ENCODE measurements at regions not wholly inside any gene's neighbourhood (a gene's known extent, or its start where the extent isn't known, plus 50 kb on each side); places are given as distances from the start of the nearest gene placed in this dataset.
"Not testable (repeated sequence)": the region's sequence is repeated elsewhere in the genome, so short reads cannot be mapped to it uniquely, and the experiment has no call there.

DNA sequence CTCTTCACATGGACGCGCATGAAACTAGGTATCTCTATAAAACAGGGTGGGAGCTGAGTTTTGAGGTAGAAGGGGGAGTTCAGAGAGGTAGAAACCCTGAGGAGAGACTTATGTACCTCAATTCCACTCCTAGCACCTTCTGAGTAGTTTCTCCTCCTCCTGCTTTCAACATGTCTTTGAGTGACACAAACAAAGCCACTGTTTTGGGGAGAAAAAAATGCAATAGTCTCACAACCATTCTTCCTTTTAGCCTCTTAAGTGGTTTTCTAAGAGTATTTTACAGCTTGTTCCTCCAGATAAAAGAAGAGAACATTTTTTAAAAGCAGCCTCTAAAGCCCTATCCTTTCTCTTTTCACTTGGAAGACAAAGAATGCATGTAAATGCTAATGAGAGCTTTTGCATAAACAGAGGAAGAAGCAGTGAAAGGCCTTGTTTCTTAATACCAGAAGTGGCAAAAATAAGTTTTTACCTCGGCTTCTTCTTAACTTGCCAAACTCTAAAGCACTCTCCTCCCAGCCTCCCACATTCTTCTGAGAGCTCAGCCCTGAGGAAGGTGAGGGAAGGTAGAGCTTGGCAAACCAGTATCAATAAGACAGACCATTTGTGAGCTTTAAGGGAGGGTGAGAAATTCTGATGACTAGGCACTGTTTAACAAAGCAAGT, 1304.4 kb upstream of the ACVR2A start:
- Histone ChIP-seq H3K4me1 (ENCODE audit: insufficient read depth, low read length) (no peaks in the 10 kb centered on the region), H3K27me3 (ENCODE audit: insufficient read depth, low read length) (no peaks in the 10 kb centered on the region), H3K9me3 (ENCODE audit: insufficient read depth, low read depth, low read length) (no peaks in the 10 kb centered on the region), H3K4me2 (ENCODE audit: low read length) (no peak overlapping the region), H4K20me1 (ENCODE audit: insufficient read depth, low read length) (no peaks in the 10 kb centered on the region), H3K9ac (ENCODE audit: low read length) (no peak overlapping the region), H2AFZ (ENCODE audit: low read depth, low read length) (peak overlapping the region; percentile 23), H3K79me2 (ENCODE audit: insufficient read depth, low read length) (no peaks in the 10 kb centered on the region), H3K4me3 (ENCODE audit: insufficient read depth, low read depth, low read length) (no peak overlapping the region), H3K27ac (ENCODE audit: low read depth, low read length) (no peak overlapping the region), H3K36me3 (ENCODE audit: insufficient read depth, low read length) (no peaks in the 10 kb centered on the region)
- H3K4me3 Mint-ChIP-seq (ENCODE audit: unreplicated experiment) = no peak overlapping the region
- no peaks in the 10 kb centered on the region for H3K36me3 Mint-ChIP-seq (ENCODE audit: low read depth, unreplicated experiment)
- peaks cover 2% of the 10 kb centered on the region for H3K9me3 Mint-ChIP-seq (ENCODE audit: unreplicated experiment)
- peaks cover 2% of the 10 kb centered on the region for H3K27me3 Mint-ChIP-seq (ENCODE audit: low read depth, unreplicated experiment)
- DNase-seq (ENCODE audit: low read depth) (no peak), FAIRE-seq (no peak)
- TF ChIP-seq, protein P1, sequence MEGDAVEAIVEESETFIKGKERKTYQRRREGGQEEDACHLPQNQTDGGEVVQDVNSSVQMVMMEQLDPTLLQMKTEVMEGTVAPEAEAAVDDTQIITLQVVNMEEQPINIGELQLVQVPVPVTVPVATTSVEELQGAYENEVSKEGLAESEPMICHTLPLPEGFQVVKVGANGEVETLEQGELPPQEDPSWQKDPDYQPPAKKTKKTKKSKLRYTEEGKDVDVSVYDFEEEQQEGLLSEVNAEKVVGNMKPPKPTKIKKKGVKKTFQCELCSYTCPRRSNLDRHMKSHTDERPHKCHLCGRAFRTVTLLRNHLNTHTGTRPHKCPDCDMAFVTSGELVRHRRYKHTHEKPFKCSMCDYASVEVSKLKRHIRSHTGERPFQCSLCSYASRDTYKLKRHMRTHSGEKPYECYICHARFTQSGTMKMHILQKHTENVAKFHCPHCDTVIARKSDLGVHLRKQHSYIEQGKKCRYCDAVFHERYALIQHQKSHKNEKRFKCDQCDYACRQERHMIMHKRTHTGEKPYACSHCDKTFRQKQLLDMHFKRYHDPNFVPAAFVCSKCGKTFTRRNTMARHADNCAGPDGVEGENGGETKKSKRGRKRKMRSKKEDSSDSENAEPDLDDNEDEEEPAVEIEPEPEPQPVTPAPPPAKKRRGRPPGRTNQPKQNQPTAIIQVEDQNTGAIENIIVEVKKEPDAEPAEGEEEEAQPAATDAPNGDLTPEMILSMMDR (IDR thresholded peaks at IDR 0.05; ENCODE audit: insufficient read depth, low read depth, low read length) = no peak
- no peak for TF ChIP-seq EZH2 (IDR thresholded peaks at IDR 0.05; ENCODE audit: insufficient read depth, low read length)
- H3K27ac Mint-ChIP-seq (ENCODE audit: unreplicated experiment) = no peak overlapping the region
- H3K4me1 Mint-ChIP-seq (ENCODE audit: low read depth, unreplicated experiment) = no peaks in the 10 kb centered on the region

DNA sequence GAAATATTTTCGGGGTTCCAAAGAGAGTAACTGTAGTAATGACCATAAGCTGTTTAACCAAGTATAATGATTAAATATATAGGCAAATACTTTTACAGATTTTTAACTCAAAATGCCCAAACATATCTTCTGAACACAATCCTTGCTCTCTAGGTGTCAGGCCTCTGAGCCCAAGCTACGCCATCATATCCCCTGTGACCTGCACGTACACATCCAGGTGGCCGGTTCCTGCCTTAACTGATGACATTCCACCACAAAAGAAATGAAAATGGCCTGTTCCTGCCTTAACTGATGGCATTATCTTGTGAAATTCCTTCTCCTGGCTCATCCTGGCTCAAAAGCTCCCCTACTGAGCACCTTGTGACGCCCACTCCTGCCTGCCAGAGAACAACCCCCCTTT, 1305.1 kb upstream of the ACVR2A start:
- not testable (repeated sequence) for H3K27me3 ChIP-seq (ENCODE audit: insufficient read depth, low read length); H3K4me3 Mint-ChIP-seq (ENCODE audit: unreplicated experiment)

DNA sequence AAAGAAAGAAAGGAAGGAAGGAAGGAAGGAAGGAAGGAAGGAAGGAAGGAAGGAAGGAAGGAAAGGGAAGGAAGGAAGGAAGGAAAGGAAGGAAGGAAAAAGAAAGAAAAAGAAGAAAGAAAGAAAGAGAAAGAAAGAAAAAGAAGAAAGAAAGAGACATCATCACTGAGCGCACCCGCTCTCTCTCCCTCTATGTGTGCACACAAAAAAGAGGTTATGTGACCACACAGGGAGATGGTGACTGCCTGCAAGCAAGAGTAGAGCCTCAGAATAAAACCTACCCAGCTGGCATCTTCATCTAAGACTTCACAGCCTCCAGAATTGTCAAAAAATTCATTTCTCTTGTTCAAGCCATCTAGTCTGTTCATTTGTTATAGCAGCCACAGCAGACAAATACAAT, 1307.4 kb upstream of the ACVR2A start:
- Histone ChIP-seq H3K9me3 (ENCODE audit: insufficient read depth, low read depth, low read length) (no peaks in the 10 kb centered on the region), H4K20me1 (ENCODE audit: insufficient read depth, low read length) (no peaks in the 10 kb centered on the region), H3K4me2 (ENCODE audit: low read length) (no peak overlapping the region), H3K79me2 (ENCODE audit: insufficient read depth, low read length) (no peaks in the 10 kb centered on the region), H2AFZ (ENCODE audit: low read depth, low read length) (no peak overlapping the region), H3K36me3 (ENCODE audit: insufficient read depth, low read length) (no peaks in the 10 kb centered on the region), H3K9ac (ENCODE audit: low read length) (no peak overlapping the region), H3K27ac (ENCODE audit: low read depth, low read length) (no peak overlapping the region), H3K4me1 (ENCODE audit: insufficient read depth, low read length) (no peaks in the 10 kb centered on the region), H3K4me3 (ENCODE audit: insufficient read depth, low read depth, low read length) (no peak overlapping the region), H3K27me3 (ENCODE audit: insufficient read depth, low read length) (no peaks in the 10 kb centered on the region)
- H3K27me3 Mint-ChIP-seq (ENCODE audit: low read depth, unreplicated experiment) = peaks cover 2% of the 10 kb centered on the region
- no peaks in the 10 kb centered on the region for H3K9me3 Mint-ChIP-seq (ENCODE audit: unreplicated experiment)
- FAIRE-seq (no peak), DNase-seq (ENCODE audit: low read depth) (no peak)
- no peak overlapping the region for H3K4me3 Mint-ChIP-seq (ENCODE audit: unreplicated experiment)
- TF ChIP-seq, protein P1 (IDR thresholded peaks at IDR 0.05; ENCODE audit: insufficient read depth, low read depth, low read length) = no peak
- no peak for TF ChIP-seq EZH2 (IDR thresholded peaks at IDR 0.05; ENCODE audit: insufficient read depth, low read length)
- no peaks in the 10 kb centered on the region for H3K36me3 Mint-ChIP-seq (ENCODE audit: low read depth, unreplicated experiment)
- H3K4me1 Mint-ChIP-seq (ENCODE audit: low read depth, unreplicated experiment) = no peaks in the 10 kb centered on the region
- no peak overlapping the region for H3K27ac Mint-ChIP-seq (ENCODE audit: unreplicated experiment)

More for the DNA sequence above, 1305.1 kb upstream of the ACVR2A start:
- H3K9me3 ChIP-seq (ENCODE audit: insufficient read depth, low read depth, low read length); H3K27ac ChIP-seq (ENCODE audit: low read depth, low read length); H3K4me2 ChIP-seq (ENCODE audit: low read length); H3K36me3 Mint-ChIP-seq (ENCODE audit: low read depth, unreplicated experiment); H3K4me1 Mint-ChIP-seq (ENCODE audit: low read depth, unreplicated experiment); H3K79me2 ChIP-seq (ENCODE audit: insufficient read depth, low read length); H2AFZ ChIP-seq (ENCODE audit: low read depth, low read length); FAIRE-seq; H3K9ac ChIP-seq (ENCODE audit: low read length); H3K27ac Mint-ChIP-seq (ENCODE audit: unreplicated experiment); DNase-seq (ENCODE audit: low read depth); H3K4me3 ChIP-seq (ENCODE audit: insufficient read depth, low read depth, low read length); H3K27me3 Mint-ChIP-seq (ENCODE audit: low read depth, unreplicated experiment); H3K4me1 ChIP-seq (ENCODE audit: insufficient read depth, low read length); H4K20me1 ChIP-seq (ENCODE audit: insufficient read depth, low read length); H3K9me3 Mint-ChIP-seq (ENCODE audit: unreplicated experiment); H3K36me3 ChIP-seq (ENCODE audit: insufficient read depth, low read length): not testable (repeated sequence)

All from astrocyte (in vitro differentiated cells and primary cell).